ENCODE measurements at regions not wholly inside any gene's neighbourhood (a gene's known extent, or its start where the extent isn't known, plus 50 kb on each side); places are given as distances from the start of the nearest gene placed in this dataset.
"Not testable (repeated sequence)": the region's sequence is repeated elsewhere in the genome, so short reads cannot be mapped to it uniquely, and the experiment has no call there.

DNA sequence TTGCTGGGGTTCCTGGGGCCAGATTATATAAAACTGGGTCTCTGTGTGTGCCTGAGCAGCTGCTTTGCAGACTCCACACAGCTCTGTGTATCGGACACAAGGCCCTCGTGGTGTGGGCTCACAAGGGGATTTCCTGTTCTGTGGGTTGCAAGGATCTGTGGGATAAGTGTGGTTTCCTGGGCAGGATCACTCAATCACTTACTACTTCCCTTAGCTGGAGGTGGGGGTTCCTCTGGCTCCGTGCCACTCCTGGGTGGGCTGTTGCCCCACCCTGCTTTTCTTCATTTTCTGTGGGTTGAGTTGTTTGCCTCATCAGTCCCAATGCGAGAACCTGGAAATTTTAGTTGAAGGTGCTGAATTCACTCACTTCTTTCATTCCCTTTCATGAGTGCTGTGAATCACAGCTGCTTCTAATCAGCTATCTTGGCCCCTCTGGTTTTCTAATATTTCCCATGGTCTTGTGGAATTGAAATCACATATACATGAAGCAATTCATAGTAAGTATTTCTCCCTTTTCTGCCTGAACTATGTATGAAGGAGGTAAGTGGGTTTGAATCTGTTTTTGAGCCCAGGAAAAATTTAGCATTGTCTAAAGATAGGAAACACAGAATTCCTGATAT, 196.3 kb downstream of the DCDC2C start:
- DNase-seq (ENCODE audit: low spot score) = no peak

DNA sequence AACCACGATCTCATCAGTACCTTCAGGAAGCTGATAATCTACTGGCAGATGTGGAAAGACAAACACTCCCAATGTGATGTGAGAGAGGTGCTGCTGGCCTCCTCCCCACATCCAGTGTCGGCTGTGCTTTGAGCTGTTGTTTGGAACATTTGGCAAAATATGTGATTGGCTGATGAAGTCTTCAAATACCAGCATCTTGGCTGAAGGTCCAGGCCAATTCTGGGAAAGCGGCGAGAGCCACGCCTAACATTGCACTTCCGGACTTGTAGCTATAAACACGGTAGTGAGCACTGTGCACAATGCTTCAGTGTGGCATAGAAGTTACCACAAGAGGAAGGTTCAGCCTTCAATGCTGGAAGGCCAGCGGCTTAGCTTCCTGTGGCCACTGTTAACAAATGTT, 198.8 kb downstream of the DCDC2C start:
- no peak for DNase-seq (ENCODE audit: low spot score)

DNA sequence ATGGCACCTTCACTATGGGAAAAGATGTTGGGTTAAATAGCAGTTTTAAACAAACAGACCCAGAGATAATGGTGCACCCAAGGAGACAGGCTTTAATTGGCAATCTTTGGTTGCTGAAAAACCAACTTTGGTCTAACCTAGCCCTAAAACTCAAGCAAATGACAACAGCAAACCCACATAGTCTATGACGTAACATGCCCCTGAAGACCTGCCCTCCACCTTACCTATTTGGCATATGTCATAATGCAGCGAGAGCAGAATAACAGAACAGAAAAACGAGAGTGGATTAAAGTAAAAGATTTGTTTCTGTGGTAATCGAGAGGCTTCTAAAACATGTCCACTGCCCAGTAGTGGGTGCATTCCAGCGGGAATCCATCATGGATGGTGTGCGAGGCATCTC, 200.7 kb downstream of the DCDC2C start:
- DNase-seq (ENCODE audit: low spot score) = no peak

DNA sequence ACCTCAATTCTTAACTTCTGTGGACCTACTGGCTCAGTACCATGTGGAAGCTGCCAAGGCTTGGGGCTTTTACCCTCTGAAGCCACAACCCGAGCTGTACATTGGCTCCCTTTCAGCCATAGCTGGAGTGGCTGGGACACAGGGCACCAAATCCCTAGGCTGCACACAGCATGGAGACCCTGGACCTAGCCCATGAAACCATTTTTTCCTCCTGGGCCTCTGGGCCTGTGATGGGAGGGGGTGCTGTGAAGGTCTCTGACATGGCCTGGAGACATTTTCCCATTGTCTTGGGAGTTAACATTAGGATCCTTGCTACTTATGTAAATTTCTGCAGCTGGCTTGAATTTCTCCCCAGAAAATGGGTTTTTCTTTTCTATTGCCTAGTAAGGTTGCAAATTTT, 205.1 kb downstream of the DCDC2C start:
- not testable (repeated sequence) for DNase-seq (ENCODE audit: low spot score)

DNA sequence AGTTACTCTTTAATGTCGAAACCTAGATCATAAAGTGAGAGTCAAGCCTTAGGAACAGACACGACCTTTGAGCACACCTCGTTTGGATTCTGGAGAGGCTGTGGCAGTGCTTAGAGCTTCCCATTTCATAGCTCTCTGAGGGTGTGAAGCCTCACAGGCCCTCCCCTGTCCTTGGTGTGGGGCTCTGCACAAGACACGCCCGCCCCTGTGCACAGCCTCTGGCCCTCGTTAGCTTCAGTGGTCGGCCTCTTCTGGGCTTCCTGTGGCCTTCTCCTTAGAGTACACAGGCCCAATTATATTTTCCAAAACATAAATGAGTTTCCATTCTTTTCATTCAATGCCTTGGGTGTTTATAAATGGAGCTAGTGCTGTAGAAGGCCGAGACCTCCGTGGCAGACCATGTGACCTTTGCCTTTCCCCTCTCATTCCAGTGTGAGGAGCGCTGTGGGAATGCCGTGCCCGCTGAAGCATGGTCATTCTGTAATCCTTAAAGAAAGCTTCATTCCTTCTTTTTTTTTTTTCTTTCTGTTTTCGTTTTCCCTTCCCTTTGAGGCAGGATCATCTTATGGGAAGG, 208.6 kb downstream of the DCDC2C start:
- DNase-seq (ENCODE audit: low spot score) = no peak

DNA sequence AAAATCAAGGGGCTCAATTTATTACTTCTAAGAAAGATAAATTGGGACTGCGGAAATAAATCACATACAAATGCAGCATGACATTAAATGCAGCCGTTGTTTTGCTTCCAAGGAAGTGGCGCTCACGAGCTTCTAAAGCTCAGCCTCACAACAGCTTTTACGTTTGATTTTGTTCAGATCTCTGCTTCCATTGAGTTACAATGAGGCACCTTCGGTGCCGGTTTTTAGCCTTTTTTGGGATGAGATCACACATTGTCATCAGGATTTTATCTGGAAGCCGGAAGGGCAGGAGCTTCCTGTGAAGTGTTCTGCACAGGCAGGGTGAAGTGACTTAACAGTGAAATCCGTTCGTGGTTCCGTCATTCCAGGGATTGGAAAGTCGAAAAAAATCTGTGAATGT, 209.8 kb downstream of the DCDC2C start:
- no peak for DNase-seq (ENCODE audit: low spot score)

DNA sequence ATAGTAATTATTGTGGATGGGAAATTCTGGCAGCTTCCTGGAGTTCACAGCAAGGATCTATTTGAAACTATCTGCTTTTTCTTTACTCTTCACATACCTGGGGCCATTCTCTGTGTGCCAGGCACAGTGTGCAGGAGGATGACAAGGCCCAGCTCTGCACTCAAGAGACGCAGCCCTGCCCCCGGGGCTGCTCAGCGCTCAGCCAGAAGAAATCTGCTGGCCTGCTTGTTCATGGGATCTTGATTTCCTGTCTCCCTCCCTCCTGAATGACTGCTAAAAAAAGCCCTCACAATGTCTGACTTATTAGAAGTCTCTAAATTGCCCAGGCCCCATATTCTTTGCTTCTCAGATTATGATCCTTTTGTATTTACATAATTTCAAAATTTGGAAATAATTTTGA, 210.9 kb downstream of the DCDC2C start:
- no peak for DNase-seq (ENCODE audit: low spot score)

DNA sequence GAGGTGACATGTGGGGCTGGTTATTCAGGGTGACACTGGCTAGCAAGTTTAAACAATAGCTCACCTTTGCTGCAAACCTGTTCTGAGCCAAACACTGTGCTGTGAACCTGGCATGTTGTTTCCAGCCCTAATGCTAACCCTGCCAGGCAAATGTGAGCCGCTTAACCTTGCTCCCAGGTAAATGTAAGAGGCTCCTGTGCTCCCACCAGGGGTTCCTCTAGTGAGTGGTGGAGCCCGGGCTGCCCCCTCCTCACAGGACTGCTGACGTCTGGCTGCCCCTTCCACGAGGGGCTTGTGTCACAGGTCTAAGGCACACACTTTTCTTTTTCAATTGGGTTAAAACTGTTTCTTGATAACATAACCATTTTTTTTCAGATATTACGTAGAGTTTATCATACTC, 223.7 kb downstream of the DCDC2C start:
- DNase-seq (ENCODE audit: low spot score) = no peak

DNA sequence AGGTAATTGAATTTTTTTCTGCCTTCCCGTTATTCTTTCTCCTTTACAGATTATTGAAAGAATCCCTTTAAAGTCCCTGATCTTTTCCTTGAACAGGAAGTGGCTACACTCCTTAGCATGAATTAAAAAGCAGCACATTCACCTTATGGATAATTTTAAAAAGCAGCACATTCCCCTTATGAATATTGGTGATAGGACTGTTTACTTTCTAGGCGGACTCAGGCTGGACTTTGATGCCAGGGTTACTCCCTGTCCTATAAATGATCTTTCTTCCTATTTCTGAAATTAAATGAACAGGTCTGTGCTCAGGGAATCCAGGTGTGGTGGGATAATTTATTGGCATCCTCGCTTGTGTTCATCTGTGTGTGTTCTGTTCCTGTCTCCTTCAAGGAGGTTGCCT, 226.0 kb downstream of the DCDC2C start:
- DNase-seq (ENCODE audit: low spot score) = no peak

DNA sequence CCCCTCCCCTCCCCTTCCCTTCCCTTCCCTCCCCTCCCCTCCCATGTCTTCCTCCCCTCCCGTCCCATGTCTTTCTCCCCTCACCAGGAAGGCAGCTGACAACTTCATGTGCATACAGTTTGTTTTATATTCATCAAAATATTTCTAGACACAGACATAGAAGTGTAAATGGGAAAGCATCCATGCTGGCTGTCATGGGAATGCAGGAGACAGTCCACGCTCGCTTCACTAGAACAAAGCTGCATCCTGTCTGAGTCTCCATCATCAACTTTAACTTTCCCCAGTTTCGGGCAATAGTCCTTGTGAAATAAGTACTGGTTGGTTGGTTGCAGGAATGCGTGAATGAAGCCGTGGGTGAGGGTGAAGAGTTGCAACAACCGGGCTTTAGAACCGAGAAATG, 226.9 kb downstream of the DCDC2C start:
- DNase-seq (ENCODE audit: low spot score) = no peak

DNA sequence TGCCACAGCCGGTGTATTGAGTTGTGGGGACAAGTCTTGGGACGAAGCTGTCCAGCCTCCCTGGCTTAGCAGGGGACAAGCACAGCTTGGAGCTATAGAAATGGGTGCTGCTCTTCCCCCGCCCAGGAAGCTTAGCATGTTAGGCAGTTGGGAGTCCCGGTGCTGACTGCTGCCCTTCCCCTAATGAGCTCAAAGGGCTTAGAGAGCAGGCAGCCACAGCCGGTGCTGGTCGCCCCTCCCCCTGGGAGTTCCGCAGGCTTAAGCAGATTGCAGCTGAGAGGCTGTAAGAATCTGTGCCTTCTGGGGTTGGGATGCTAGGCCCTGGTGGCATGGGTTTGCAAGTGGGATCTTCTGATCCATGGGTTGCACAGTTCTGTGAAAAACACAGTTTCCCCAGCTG, 237.3 kb downstream of the DCDC2C start:
- no peak for DNase-seq (ENCODE audit: low spot score)

DNA sequence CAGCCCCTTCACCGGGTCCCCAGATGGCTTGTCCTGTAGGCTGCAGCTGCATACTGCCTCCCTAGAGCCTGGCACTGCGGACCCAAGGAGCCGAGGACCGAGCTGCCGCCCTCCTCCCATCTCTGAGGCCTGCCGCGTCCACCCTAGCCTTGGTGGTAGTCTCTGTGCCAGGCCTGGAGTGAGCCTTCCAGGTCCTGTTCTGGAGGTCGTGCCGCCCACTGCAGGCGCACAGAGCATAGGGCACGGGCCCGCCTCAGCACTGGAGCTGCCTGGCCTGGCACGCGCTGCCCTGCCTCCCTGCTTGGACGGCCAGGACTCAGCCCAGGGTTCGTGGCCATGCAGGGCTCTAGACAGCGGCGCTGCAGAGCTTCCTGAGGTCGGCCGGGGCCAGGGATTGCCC, 239.5 kb downstream of the DCDC2C start:
- DNase-seq (ENCODE audit: low spot score) = no peak

DNA sequence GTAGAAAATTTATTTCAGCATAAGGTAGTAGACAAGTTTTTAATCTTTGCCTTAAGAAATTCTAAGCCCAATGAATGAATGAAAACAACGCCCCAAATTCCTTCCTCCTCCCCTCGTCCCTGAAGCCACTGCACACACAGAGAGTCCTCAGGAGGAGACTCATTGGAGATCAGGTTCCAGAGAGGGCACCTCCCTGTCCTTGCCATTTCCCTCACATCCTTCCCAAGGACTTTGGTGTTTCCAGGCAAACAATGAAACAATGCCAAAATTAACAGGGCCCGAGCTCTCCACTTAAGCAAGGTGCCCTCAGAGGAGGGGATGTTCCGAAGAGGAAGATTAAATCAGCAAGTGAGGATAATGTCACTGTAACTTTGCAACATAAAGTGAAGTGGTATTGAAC, 240.7 kb downstream of the DCDC2C start:
- no peak for DNase-seq (ENCODE audit: low spot score)

DNA sequence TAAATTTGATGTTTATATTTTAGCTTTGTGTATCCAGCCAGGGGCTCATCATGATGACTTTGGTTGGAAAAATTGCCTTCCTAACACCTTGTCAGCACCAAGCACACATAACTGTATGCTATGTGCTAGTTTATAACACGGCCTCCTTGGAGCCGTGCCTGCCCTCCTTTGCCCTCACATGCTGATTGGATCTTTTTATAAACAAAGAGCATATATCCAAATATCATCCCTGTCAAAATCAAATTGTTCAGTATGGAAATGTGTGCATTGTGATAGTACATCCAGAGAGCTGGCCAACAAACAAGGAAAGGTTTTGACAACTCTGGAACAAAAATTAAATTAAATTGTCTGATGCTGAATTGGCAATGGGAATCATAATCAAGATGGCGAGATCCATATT, 241.5 kb downstream of the DCDC2C start:
- DNase-seq (ENCODE audit: low spot score) = no peak

DNA sequence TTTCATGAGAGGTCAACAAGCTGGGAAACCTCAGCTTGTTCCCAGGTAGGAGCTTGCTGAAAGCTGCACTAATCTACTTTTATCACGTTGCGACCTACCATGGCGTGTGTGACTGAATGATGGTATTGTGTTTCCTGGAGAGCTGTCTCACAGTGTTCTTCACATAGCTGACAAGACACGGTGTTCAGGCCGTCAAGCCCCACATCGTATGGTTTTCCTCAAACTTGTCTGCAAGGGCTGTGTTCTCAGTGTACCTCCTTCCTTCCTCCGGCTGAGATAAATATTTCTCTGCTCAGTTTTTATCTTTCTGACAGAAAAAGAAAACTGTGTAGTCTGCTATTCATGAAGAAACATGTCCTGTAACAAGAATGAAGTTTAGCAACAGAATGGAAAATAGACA, 244.8 kb downstream of the DCDC2C start:
- no peak for DNase-seq (ENCODE audit: low spot score)

DNA sequence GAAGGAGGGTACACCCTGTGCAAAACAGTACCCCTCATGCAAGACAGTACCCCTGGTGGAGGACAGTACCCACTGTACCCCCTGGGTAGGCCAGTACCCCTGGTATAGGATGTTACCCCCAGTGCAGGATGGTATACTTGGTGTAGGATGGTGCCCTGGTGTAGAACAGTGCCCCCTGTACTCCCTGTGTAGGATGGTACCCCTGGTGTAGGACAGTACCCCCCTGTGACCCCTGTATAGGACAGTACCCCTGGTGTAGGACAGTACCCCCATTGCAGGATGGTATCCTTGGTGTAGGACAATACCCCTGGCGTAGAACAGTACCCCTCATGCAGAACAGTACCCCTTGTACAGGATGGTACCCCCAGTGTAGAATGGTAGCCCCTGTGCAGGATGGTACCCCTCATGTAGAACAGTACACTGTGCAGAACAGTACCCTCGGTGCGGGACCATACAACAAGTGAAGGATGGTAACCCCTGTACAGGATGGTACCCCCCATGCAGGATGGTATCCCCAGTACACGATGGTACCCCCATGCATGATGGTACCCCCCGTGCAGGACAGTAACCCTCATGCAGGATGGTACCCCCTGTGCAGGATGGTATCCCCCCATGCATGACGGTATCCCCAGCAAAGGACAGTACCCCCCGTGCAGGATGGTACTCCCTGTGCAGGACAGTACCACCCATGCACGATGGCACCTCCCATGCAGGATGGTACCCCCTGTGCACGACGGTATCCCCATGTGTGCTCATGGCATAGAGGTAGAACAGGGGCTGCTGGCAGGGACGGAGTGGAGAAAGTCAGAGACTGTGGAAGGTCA, 248.0 kb downstream of the DCDC2C start:
- no peak for DNase-seq (ENCODE audit: low spot score)

DNA sequence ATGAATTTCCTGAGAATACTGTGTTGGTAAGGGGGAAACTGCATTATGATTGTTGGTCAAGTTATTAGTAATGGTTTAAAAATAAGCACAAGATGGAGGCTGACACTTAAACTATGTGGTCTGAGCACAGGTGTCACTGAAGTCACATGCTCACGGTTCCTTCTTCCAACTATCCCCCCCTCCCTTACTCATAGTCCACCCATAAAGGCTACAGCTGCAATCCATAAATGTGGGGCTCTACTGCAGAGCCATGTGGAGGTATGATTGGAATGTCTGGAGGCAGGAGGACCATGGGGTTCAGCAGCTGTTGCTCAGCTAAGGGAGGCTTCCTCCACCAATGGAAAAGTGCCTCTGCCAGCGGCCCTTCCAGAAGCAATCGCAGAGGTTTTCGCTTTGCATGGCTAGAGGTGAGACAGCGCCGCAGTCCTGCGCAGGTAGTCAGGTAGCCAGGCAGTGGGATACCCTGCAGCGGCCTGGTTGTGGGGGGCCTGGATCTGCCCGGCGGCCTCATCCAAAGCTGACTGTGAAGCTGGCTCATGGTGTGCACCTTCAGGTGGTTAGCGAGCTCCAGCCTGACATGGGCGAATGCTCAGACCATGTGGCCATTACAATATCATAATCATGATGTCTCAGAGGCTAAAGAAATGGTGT, 249.6 kb downstream of the DCDC2C start:
- DNase-seq (ENCODE audit: low spot score) = no peak

DNA sequence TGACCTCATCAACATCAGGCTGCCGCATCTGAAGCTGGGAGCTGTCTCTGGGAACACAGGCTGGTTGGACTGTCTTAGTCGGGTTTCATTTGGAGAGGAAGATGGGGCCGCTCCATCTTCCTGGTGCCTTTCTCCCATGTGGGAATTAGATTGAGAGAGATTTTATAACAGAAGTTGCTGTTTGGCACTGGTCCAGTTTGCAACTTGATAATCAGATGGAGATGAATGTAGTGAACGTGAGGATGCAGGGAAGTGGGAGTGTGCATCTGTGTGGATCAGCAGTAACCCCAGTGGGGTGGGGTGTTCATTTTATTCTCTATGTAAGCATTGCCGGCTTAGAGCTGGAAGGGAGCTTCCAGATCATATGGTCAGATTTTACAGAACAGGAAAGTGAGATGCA, 250.9 kb downstream of the DCDC2C start:
- DNase-seq (ENCODE audit: low spot score) = no peak

DNA sequence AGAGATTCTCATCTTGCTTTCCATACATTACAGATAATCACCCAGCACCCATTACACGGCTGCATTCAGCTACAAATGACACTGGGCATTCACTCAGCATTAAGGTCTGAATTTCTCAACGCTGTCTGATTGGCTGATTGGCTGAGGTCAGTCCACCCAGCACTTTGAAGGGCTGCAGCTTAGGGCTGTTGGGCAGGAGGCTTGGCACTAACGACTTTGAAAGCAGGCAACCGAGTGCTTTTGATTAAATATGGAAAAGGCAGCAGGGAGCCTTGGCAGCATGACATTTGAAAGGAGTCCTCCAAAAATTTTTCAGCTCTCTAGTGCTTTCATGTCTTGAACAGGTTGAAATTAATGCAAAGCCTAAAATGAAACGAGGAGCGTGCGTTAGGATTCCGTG, 253.0 kb downstream of the DCDC2C start:
- DNase-seq (ENCODE audit: low spot score) = no peak

DNA sequence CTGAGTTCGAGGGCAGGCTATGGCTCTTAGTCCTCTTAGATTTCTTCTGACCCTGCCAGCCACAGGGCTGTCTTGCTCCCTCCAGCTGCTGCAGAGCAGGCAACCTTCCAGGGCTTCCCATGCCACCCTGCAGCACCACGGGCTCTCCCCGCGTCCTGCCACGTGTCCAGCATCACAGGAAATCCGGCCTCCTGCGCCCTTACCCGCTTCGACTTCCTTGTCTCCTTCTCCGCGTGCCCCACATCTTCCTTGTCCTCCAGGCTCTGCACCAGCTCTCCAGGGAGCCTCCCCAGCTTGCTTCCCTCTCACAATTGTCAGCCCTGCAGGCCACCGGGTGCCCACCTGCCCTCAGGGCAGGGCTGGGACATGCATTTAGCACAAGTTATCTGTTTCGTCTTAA, 253.5 kb downstream of the DCDC2C start:
- DNase-seq (ENCODE audit: low spot score) = no peak

DNA sequence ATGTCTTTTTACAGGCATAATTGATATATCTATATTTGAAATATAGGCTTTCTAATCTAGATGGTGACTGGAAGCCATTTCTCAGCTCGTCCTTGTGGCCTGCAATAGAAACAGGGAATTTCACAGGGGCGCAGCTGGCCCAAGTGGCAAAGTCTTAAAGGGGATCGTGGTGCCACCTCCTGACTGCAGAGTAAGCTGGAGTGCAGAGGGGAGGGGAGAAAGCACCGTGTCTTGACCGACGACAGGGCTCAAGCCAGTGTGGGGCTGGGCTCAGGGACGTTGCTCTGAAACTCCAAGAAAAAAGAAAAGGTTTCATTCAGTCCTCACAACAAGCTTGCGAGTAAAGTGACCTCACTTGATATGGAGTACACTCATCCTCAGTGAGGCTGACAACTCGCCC, 255.1 kb downstream of the DCDC2C start:
- no peak for DNase-seq (ENCODE audit: low spot score)

DNA sequence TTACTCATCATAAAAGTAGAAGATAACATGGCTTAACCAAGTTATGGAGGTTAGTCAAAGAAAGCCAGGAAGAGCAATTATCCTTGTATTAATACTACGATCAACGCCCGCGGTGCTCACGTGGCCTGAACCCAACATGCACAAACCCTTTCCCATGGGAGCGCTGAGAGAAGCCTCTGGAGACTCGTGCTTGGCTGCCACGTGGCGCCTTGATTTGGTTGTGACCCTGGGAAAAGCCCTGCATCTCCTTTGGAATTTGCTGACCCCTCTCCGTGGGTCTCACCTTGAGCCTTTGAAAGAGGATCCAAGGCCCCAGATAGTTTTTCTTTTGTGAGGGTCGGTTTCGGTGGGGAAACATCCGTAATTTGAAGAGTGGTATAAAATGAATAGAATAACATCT, 255.6 kb downstream of the DCDC2C start:
- no peak for DNase-seq (ENCODE audit: low spot score)

DNA sequence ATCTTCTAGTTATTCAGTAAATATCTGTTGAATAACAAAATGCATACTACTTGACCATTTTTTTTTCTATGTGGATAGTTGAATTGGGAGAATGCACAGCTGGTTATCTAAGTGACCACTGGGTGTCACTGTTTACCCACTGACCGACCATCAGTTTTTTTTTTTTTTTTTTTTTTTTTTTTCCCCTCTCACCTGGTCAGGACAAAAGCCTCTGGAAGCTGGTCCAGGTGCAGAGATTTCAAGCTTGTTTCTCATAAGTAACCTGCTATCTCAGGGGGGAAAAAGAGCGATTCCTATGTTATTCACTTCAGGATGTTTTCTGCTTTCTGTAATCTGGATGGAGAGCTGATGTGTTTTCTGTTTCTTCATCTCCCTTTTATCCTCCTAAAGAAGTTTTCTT, 256.0 kb downstream of the DCDC2C start:
- no peak for DNase-seq (ENCODE audit: low spot score)
